GM23338 (cell line): ENCODE measurements at regions not wholly inside any gene's neighbourhood (a gene's known extent, or its start where the extent isn't known, plus 50 kb on each side); places are given as distances from the start of the nearest gene placed in this dataset.
A peak's percentile ranks its signal among the peaks of the same experiment; 100 is the strongest.

Experiments
- ATAC-seq: fragments of 200-7000 bp; cut with Tn5 transposase; 3 replicates; pipeline ENCODE4 v1.9.1; 2020
- DNase-seq: peaks from one replicate; pipeline ENCODE4 v3.0.0-alpha.2; 2015; ENCODE audit warnings: low spot score
- H2AFZ ChIP-seq: fragments of 200-600 bp; sonication (generic); 2 replicates; pipeline ENCODE4 v1.8.0; 2016; ENCODE audit warnings: antibody characterized with exemption, mild to moderate bottlenecking, moderate library complexity
- H3F3A ChIP-seq: fragments of 200-600 bp; sonication (generic); replicated peaks from 2 replicates; pipeline ENCODE4 v1.8.0; 2017; ENCODE audit warnings: antibody characterized with exemption, mixed run types, low read depth
- H3K27ac ChIP-seq: fragments of 200-600 bp; sonication (generic); 2 replicates; pipeline ENCODE4 v1.6.1; 2016; ENCODE audit warnings: low read depth
- H3K27me3 ChIP-seq: fragments of 200-600 bp; sonication (generic); 2 replicates; pipeline ENCODE4 v1.8.0; 2016; ENCODE audit warnings: mild to moderate bottlenecking, mixed run types, moderate library complexity; ENCODE audit not compliant: insufficient read depth
- H3K36me3 ChIP-seq: fragments of 200-600 bp; sonication (generic); 2 replicates; pipeline ENCODE4 v1.8.0; 2016; ENCODE audit warnings: mild to moderate bottlenecking; ENCODE audit not compliant: insufficient read depth
- H3K4me1 ChIP-seq: fragments of 200-600 bp; sonication (generic); 2 replicates; pipeline ENCODE4 v1.8.0; 2016; ENCODE audit warnings: mild to moderate bottlenecking, moderate library complexity; ENCODE audit not compliant: insufficient read depth
- H3K4me2 ChIP-seq: fragments of 200-600 bp; sonication (generic); 2 replicates; pipeline ENCODE4 v1.7.1; 2017; ENCODE audit warnings: mixed run types
- H3K4me3 ChIP-seq: fragments of 200-600 bp; sonication (generic); 2 replicates; pipeline ENCODE4 v1.6.1; 2016; ENCODE audit warnings: mixed run types
- H3K79me2 ChIP-seq: fragments of 200-600 bp; sonication (generic); replicated peaks from 2 replicates; pipeline ENCODE4 v1.8.0; 2017; ENCODE audit warnings: mild to moderate bottlenecking; ENCODE audit not compliant: insufficient read depth
- H3K9me2 ChIP-seq: fragments of 200-600 bp; sonication (generic); 2 replicates; pipeline ENCODE4 v1.8.0; 2017; ENCODE audit not compliant: insufficient read depth
- H4K20me1 ChIP-seq: fragments of 200-600 bp; sonication (generic); replicated peaks from 2 replicates; pipeline ENCODE4 v1.8.0; 2017; ENCODE audit warnings: mild to moderate bottlenecking; ENCODE audit not compliant: insufficient read depth
- H3K27ac Mint-ChIP-seq: 2 replicates; pipeline ENCODE4 v1.8.0; 2020; ENCODE audit warnings: inconsistent platforms, mild to moderate bottlenecking, moderate library complexity, mixed read lengths
- H3K27me3 Mint-ChIP-seq: 3 replicates; pipeline ENCODE4 v1.8.0; 2022; ENCODE audit warnings: low read depth, mild to moderate bottlenecking, moderate library complexity, mixed read lengths, inconsistent platforms; ENCODE audit not compliant: insufficient read depth, poor library complexity
- H3K36me3 Mint-ChIP-seq: 3 replicates; pipeline ENCODE4 v1.8.0; 2021; ENCODE audit warnings: low read depth, mild to moderate bottlenecking, inconsistent platforms, moderate library complexity, mixed read lengths
- H3K4me1 Mint-ChIP-seq: 3 replicates; pipeline ENCODE4 v1.8.0; 2020; ENCODE audit warnings: mild to moderate bottlenecking, inconsistent platforms, mixed read lengths
- H3K4me3 Mint-ChIP-seq: 3 replicates; pipeline ENCODE4 v1.8.0; 2021; ENCODE audit warnings: moderate library complexity, mild to moderate bottlenecking, inconsistent platforms, mixed read lengths
- H3K9me3 Mint-ChIP-seq: 3 replicates; pipeline ENCODE4 v1.8.0; 2020; ENCODE audit warnings: moderate library complexity, mild to moderate bottlenecking, inconsistent platforms, mixed read lengths
- CREB1 ChIP-seq: fragments of 250-450 bp; sonication (Bioruptor Pico); IDR thresholded peaks from 2 replicates; pipeline ENCODE4 v1.5.0; 2020; ENCODE audit warnings: low read depth, mild to moderate bottlenecking, moderate library complexity
- EZH2 ChIP-seq: fragments of 200-600 bp; sonication (generic); IDR thresholded peaks from one replicate; pipeline ENCODE4 v1.8.0; 2017; ENCODE audit warnings: antibody characterized with exemption, mild to moderate bottlenecking, low read depth; ENCODE audit not compliant: unreplicated experiment
- EZH2phosphoT487 ChIP-seq: fragments of 200-600 bp; sonication (generic); IDR thresholded peaks from one replicate; pipeline ENCODE4 v1.8.1; 2018; ENCODE audit warnings: antibody characterized with exemption; ENCODE audit not compliant: unreplicated experiment
- JUNB ChIP-seq: IDR thresholded peaks from one replicate; pipeline ENCODE4 v1.6.1; 2016; ENCODE audit warnings: antibody characterized with exemption; ENCODE audit not compliant: unreplicated experiment
- NANOG ChIP-seq: IDR thresholded peaks from 2 replicates; pipeline ENCODE4 v1.6.1; 2016; ENCODE audit warnings: antibody characterized with exemption, borderline replicate concordance
- POLR2AphosphoS5 ChIP-seq: IDR thresholded peaks from 2 replicates; pipeline ENCODE4 v1.6.1; 2016; ENCODE audit warnings: antibody characterized with exemption, low read depth
- STAT1 ChIP-seq: IDR thresholded peaks from one replicate; pipeline ENCODE4 v1.6.1; 2016; ENCODE audit warnings: antibody characterized with exemption; ENCODE audit not compliant: unreplicated experiment
- ZNF114 ChIP-seq: fragments of 250-450 bp; sonication (Bioruptor Pico); IDR thresholded peaks from 2 replicates; pipeline ENCODE4 v1.5.0; 2020; ENCODE audit warnings: mild to moderate bottlenecking, moderate library complexity
- TF ChIP-seq, protein P1 (sequence below): IDR thresholded peaks from one replicate; pipeline ENCODE4 v1.6.1; 2018; ENCODE audit warnings: antibody characterized with exemption; ENCODE audit not compliant: unreplicated experiment
- TF ChIP-seq, protein P2 (sequence below), 2 experiments: fragments of 200-600 bp in 1 of 2; sonication (generic) in 1 of 2; conservative IDR thresholded peaks; 2 replicates each; pipeline versions ENCODE4 v1.5.1 to v1.6.1; 2016 to 2017; ENCODE audit warnings: antibody characterized with exemption in 2 of 2, low read depth in 2 of 2, mild to moderate bottlenecking in 2 of 2, moderate library complexity in 1 of 2
- TF ChIP-seq, protein P3 (sequence below): fragments of 250-450 bp; sonication (Bioruptor Pico); IDR thresholded peaks from 2 replicates; pipeline ENCODE4 v1.5.0; 2020; ENCODE audit warnings: mild to moderate bottlenecking, moderate library complexity

DNA sequence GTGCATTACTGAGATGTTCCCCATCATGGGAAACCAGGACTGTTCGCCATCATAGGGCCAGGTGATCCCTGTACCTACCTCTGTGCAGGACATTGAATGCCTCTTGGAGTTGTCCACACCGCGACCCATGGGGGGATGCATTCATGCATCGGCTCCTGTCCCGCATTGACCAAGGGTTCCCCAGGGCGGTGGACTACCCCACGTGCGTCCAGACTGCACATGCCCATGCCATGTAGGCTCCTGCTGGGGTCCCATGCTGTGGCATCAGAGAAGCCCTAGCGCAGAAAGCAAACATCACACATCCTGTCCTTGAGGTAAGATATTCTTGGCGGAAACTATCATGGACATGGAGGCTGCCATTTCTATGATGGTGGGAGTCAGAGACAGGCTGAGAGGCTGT, 121.6 kb upstream of the UNC5B start (continued):
- TF ChIP-seq, protein P1, sequence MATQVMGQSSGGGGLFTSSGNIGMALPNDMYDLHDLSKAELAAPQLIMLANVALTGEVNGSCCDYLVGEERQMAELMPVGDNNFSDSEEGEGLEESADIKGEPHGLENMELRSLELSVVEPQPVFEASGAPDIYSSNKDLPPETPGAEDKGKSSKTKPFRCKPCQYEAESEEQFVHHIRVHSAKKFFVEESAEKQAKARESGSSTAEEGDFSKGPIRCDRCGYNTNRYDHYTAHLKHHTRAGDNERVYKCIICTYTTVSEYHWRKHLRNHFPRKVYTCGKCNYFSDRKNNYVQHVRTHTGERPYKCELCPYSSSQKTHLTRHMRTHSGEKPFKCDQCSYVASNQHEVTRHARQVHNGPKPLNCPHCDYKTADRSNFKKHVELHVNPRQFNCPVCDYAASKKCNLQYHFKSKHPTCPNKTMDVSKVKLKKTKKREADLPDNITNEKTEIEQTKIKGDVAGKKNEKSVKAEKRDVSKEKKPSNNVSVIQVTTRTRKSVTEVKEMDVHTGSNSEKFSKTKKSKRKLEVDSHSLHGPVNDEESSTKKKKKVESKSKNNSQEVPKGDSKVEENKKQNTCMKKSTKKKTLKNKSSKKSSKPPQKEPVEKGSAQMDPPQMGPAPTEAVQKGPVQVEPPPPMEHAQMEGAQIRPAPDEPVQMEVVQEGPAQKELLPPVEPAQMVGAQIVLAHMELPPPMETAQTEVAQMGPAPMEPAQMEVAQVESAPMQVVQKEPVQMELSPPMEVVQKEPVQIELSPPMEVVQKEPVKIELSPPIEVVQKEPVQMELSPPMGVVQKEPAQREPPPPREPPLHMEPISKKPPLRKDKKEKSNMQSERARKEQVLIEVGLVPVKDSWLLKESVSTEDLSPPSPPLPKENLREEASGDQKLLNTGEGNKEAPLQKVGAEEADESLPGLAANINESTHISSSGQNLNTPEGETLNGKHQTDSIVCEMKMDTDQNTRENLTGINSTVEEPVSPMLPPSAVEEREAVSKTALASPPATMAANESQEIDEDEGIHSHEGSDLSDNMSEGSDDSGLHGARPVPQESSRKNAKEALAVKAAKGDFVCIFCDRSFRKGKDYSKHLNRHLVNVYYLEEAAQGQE: no peak
- TF ChIP-seq NANOG (no peak), EZH2phosphoT487 (no peak), ZNF114 (CRISPR knock-in tag) (no peak), JUNB (no peak), POLR2AphosphoS5 (no peak), STAT1 (no peak), CREB1 (CRISPR knock-in tag) (no peak)
- TF ChIP-seq, protein P2, sequence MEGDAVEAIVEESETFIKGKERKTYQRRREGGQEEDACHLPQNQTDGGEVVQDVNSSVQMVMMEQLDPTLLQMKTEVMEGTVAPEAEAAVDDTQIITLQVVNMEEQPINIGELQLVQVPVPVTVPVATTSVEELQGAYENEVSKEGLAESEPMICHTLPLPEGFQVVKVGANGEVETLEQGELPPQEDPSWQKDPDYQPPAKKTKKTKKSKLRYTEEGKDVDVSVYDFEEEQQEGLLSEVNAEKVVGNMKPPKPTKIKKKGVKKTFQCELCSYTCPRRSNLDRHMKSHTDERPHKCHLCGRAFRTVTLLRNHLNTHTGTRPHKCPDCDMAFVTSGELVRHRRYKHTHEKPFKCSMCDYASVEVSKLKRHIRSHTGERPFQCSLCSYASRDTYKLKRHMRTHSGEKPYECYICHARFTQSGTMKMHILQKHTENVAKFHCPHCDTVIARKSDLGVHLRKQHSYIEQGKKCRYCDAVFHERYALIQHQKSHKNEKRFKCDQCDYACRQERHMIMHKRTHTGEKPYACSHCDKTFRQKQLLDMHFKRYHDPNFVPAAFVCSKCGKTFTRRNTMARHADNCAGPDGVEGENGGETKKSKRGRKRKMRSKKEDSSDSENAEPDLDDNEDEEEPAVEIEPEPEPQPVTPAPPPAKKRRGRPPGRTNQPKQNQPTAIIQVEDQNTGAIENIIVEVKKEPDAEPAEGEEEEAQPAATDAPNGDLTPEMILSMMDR (conservative IDR thresholded peaks at IDR 0.05; ENCODE audit: low read depth in 2 of 2): no peak

DNA sequence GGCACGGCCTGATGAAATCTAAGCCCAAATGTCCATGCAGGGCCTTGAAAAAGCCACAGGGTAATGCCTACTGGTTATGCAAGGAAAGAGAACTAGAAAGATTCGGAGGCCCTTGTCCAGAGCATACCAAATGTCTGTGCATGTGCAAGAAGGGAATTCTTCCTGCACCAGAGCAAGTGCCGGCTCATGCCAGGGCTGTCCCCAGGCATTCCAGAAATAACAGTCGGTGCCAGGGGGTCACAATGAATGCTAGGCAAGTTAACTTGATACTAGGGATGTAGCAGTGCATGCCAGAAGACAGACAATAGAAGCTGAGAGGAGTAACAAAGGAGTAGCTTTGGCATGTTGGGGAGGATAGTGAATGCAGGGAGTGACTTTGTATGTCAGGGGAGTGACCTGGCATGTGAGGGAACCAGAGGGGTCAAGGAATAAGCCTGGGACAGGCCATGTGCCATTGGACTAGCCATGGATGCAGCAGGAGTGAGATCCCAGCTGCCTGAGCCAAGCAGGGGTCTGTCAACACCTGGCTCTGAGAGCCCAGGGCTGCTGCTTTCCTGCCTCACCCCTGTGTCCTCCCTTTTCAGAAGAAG, 119.5 kb upstream of the UNC5B start:
- DNase-seq (no peak), ATAC-seq (peak; percentile 43)
- H3K4me1 ChIP-seq: no peaks in the 10 kb centered on the region
- H3K27ac ChIP-seq: no peak overlapping the region
- H3F3A ChIP-seq: no peaks in the 10 kb centered on the region
- H3K36me3 ChIP-seq: no peaks in the 10 kb centered on the region
- Mint-ChIP-seq H3K9me3 (no peaks in the 10 kb centered on the region; the same call in 2 of the 3 replicates), H3K27ac (no peak overlapping the region), H3K27me3 (peaks cover 6% of the 10 kb centered on the region), H3K36me3 (no peaks in the 10 kb centered on the region), H3K4me1 (peaks cover 6% of the 10 kb centered on the region), H3K4me3 (no peak overlapping the region)
- H3K9me2 ChIP-seq: no peaks in the 10 kb centered on the region
- no peak overlapping the region for H3K4me3 ChIP-seq
- H4K20me1 ChIP-seq: no peaks in the 10 kb centered on the region
- no peak overlapping the region for H3K4me2 ChIP-seq
- no peaks in the 10 kb centered on the region for H3K79me2 ChIP-seq
- H2AFZ ChIP-seq: no peak overlapping the region; the same call in 1 of the 2 replicates
- no peaks in the 10 kb centered on the region for H3K27me3 ChIP-seq
- TF ChIP-seq EZH2 (no peak), CREB1 (CRISPR knock-in tag) (no peak), JUNB (no peak)
- TF ChIP-seq, protein P2 (conservative IDR thresholded peaks at IDR 0.05; ENCODE audit: low read depth in 2 of 2): no peak
- TF ChIP-seq, protein P3, sequence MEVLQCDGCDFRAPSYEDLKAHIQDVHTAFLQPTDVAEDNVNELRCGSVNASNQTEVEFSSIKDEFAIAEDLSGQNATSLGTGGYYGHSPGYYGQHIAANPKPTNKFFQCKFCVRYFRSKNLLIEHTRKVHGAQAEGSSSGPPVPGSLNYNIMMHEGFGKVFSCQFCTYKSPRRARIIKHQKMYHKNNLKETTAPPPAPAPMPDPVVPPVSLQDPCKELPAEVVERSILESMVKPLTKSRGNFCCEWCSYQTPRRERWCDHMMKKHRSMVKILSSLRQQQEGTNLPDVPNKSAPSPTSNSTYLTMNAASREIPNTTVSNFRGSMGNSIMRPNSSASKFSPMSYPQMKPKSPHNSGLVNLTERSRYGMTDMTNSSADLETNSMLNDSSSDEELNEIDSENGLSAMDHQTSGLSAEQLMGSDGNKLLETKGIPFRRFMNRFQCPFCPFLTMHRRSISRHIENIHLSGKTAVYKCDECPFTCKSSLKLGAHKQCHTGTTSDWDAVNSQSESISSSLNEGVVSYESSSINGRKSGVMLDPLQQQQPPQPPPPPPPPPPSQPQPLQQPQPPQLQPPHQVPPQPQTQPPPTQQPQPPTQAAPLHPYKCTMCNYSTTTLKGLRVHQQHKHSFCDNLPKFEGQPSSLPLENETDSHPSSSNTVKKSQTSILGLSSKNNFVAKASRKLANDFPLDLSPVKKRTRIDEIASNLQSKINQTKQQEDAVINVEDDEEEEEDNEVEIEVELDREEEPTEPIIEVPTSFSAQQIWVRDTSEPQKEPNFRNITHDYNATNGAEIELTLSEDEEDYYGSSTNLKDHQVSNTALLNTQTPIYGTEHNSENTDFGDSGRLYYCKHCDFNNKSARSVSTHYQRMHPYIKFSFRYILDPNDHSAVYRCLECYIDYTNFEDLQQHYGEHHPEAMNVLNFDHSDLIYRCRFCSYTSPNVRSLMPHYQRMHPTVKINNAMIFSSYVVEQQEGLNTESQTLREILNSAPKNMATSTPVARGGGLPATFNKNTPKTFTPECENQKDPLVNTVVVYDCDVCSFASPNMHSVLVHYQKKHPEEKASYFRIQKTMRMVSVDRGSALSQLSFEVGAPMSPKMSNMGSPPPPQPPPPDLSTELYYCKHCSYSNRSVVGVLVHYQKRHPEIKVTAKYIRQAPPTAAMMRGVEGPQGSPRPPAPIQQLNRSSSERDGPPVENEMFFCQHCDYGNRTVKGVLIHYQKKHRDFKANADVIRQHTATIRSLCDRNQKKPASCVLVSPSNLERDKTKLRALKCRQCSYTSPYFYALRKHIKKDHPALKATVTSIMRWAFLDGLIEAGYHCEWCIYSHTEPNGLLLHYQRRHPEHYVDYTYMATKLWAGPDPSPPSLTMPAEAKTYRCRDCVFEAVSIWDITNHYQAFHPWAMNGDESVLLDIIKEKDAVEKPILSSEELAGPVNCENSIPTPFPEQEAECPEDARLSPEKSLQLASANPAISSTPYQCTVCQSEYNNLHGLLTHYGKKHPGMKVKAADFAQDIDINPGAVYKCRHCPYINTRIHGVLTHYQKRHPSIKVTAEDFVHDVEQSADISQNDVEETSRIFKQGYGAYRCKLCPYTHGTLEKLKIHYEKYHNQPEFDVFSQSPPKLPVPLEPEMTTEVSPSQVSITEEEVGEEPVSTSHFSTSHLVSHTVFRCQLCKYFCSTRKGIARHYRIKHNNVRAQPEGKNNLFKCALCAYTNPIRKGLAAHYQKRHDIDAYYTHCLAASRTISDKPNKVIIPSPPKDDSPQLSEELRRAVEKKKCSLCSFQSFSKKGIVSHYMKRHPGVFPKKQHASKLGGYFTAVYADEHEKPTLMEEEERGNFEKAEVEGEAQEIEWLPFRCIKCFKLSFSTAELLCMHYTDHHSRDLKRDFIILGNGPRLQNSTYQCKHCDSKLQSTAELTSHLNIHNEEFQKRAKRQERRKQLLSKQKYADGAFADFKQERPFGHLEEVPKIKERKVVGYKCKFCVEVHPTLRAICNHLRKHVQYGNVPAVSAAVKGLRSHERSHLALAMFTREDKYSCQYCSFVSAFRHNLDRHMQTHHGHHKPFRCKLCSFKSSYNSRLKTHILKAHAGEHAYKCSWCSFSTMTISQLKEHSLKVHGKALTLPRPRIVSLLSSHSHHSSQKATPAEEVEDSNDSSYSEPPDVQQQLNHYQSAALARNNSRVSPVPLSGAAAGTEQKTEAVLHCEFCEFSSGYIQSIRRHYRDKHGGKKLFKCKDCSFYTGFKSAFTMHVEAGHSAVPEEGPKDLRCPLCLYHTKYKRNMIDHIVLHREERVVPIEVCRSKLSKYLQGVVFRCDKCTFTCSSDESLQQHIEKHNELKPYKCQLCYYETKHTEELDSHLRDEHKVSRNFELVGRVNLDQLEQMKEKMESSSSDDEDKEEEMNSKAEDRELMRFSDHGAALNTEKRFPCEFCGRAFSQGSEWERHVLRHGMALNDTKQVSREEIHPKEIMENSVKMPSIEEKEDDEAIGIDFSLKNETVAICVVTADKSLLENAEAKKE (CRISPR knock-in tag): no peak
